GM21825 (cell line): ENCODE measurements at regions not wholly inside any gene's neighbourhood (a gene's known extent, or its start where the extent isn't known, plus 50 kb on each side); places are given as distances from the start of the nearest gene placed in this dataset.

Experiments used
- ATAC-seq: cut with Tn5 transposase; IDR thresholded peaks from one replicate; pipeline ENCODE4 v1.9.1; 2021; ENCODE audit warnings: mild to moderate bottlenecking, moderate library complexity; ENCODE audit not compliant: unreplicated experiment

DNA sequence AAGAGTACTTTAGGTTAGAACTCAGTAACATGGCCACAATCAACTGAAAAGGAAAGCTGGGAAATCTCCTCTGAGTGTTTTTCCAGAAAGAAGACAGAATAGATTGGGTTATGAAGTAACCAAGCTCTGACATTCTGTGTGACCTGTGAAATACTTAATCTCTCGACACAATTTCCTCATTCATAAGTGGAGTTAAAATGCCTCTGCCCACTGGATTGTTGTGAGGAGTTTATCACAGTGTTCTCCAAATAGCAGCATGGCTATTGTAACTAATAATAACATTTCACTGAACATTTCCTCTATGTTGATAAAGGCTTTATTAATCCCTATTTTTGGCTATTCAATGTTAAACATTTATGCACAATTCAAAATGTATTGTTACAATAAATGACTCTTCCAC is 311.0 kb downstream of the GABRB2 start:
- ATAC-seq: no peak

DNA sequence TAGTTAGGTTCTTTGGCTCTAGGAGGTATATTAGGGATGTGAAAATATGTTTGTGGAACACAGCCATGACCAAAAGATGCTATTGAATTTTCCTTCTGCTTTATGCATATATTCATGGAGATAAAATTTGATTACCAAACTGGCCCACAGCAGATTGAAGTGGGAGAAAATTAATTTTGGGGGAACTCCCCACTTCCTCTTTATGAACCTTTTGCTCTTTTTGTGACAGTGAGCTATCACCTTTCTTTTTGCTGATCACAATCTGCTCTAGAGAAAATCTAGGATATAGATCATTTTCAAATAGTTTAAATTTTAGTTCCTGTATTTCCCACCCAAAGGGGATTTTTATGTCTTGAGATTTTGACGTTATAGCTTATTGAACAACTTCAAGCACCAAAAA is 313.0 kb downstream of the GABRB2 start:
- no peak for ATAC-seq

- no peak for ATAC-seq
Observed at GRCh38 chr5:161230221-161230620, 316.3 kb downstream of the GABRB2 start.

DNA sequence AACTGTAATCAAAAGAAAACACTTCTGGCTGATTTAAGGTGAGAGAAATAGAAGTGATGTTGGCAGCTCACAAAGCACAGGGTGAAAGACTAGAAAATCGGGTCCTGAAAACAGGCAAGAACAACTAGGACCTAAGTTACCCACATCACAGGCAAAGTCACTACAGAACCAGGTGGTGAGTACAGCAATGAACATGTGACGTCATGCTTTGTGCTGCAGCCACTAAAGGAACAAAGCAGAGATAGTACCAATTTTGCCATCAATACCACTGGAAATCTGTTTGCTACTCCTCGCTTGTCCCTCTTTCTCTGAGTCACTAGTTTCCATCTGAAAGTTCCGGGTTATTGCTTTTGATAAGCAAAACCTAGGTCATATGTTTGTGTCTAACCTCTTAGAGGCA is 326.7 kb downstream of the GABRB2 start:
- no peak for ATAC-seq

GRCh38 chr5:161216877-161217276 is 329.6 kb downstream of the GABRB2 start:
- ATAC-seq: no peak

DNA sequence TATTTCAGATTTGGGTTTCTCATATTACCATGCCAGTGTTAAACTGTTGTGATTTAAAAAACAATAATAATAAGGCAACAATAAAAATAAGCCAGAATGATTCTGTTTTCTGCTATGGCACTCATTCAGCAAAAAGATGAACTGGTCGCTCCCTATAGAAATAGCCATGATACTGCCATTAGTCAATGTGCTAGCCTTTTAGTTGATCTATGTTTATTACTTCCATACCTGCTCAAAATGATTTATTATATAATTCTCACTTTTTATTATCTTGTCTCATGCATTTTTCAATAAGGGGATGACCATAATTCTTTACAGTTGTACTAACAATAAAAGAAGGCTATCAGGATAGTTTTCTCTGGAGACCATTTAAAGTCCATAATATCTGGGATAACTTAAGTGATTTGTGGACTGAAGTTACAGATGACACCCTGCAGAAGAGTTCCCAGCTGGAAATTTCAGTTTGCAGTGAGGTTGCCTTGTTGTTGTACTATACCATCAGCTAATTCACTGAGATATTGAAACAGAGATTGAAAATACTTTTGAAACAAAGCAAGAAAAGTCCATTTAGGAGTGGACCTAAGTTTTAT is 334.3 kb downstream of the GABRB2 start:
- ATAC-seq: no peak

DNA sequence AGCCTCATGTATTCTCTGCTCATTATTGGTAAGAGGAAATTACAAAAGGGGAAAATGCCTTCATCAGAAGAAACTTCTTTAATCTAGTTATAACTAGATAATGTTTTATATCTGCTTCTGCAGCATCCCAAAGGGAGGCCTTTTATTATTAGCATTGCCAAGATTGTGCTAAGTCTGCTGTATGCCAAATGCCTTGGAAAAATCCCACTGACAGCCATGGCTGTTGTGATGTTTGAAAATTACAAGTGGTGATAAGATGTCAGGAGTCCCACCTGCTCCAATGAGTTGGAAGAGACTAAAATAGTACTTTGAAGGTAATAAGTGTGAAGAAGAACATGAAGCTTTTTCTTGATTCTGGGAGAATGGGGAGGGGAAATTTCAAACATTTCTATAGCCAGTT is 345.0 kb downstream of the GABRB2 start:
- ATAC-seq: no peak

DNA sequence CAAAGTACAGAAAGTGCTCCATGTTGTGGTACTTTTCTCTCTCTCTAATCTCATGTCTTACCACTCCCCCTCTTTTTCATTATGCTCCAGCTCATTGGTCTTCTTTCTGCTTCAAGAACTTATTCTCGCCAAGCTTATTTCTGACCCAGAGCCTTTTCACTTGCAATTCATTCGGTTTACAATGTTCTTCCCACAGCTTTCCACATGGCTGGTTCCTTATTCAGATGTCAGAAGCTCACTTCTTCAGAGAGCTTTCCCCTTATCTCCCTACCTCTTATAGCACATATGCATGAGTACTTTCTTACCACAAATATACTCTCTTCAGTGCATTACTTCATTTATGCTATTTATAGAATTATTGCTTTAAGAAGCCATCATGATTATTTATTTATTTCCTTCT is 338.8 kb upstream of the ATP10B start:
- ATAC-seq: no peak

- no peak for ATAC-seq
Observed at GRCh38 chr5:161190086-161190485, 338.1 kb upstream of the ATP10B start.

DNA sequence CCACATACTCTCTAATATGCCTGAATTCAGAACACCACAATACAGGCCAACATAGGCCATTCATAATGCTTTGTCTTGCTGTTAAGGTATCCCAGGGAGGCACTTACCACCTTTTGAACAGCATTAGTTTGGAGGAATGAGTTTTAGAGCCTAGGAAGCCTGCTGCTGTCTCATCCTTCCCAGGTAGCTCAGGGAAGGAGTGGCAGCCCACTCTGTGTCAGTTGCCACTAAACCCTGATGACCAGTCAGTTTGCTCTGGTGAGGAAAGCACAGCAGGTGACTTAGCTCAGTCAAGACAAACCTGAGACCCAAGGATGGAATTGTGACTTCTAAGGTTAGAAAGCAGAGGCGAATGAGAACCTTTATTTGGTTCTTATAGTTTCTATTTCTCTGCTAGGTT is 337.4 kb upstream of the ATP10B start:
- ATAC-seq: no peak

- ATAC-seq: no peak
Observed at GRCh38 chr5:161183559-161183958, 331.5 kb upstream of the ATP10B start.

- no peak for ATAC-seq
Observed at GRCh38 chr5:161176221-161176620, 324.2 kb upstream of the ATP10B start.

DNA sequence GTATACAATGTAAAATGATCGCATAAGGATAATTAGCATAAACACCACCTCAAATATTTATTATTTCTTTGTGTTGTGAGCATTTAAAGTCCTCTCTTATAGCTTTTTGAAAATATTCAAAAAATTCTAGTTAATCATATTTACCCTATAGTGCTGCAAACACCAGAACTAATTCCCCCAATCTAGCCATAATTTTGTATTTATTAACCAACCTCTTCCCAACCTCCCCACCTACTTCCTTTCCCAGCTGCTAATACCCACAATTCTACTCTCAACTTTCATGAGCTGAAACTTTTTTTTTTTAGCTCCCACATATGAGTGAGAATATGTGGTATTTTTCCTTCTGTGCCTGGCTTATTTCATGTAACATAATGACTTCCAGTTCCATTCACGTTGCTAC is 317.8 kb upstream of the ATP10B start:
- ATAC-seq: no peak

GRCh38 chr5:161167016-161167767 is 315.2 kb upstream of the ATP10B start:
- ATAC-seq: no peak

- no peak for ATAC-seq
Observed at GRCh38 chr5:161165998-161166660, 314.1 kb upstream of the ATP10B start.

GRCh38 chr5:161157925-161158324 is 305.9 kb upstream of the ATP10B start:
- ATAC-seq: no peak

DNA sequence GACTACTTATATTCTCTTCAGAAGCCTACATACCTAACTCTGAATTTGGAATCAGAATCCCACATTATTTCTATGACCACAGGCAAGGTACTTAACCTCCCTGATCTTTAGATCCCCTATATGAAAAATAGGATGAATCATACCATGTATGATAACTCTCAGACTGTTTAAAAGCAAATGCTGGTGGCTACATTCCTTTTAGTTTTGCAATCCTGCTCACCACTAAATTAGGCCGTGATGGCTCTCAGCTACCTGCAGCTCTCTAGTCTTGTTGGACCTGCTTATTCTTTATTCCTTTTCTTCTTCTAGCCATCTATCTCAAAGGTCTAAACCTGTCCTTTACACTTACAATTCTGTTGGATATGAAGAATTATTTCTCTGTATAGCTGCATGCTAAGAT is 303.4 kb upstream of the ATP10B start:
- ATAC-seq: no peak

GRCh38 chr5:161152415-161152940 is 300.5 kb upstream of the ATP10B start:
- no peak for ATAC-seq

DNA sequence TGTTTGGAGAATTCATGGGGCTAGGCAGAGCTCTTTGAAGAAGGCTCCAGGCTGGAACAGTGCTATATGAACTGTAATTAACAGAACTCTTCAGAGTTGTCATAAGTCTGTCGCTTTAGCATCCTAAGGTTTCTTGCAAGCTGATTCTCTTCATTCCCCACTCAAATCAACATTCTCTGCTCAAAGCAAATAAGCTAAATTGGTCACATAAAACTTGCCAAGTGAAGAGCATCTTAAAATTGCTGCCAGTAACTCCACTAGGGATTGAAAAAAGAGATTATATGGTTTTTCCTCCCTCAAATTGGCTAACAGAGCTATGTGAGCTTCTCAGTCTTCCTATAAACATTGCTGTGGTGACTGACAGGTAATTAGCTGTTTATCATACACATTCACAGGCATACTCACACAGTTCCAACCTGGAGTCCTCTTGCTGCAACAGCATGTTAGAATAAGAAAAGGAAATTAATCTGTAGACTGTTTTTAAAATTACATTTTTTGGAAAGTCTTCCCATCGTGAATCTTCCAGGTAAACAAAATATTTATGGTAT is 298.5 kb upstream of the ATP10B start:
- ATAC-seq: no peak

- ATAC-seq: no peak
Observed at GRCh38 chr5:161149078-161149477, 297.1 kb upstream of the ATP10B start.

DNA sequence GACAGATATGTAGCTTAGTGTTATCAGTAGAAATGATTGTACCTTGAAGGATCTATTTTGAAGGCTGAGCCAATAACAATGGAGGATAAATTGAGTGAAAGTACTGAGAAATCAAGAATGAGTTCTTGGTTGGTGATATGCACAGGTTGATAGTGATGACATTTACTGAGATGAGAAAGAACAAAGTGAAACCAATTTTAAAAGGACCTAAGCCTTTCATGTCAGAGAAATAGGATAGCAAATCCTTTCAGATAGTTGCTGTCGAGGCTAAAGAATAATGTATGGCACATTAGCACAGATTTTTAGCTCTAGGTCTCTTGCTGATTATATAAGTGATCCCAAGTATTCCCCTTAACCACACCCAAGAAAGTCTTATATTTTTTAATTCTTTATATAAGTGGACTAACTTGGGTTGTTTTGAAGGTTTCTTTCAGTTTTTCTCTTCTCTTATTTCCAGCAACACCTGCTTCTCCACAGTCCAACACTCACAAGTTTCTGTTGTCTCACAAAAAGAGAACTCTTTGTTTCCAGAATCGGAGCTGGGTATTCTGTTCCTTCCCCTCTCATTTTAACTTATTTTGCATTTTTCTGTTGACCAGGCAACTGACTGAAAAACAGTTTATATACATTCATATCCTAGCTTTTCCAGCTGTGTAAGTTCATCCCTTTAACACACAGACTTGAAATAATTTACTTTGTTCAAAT is 286.9 kb upstream of the ATP10B start:
- ATAC-seq: no peak
